Stimulated activated CD8-positive, alpha-beta memory T cell treated with anti-CD3 and anti-CD28 coated beads, Interleukin-4, amount 100 ng/mL, for 48 hours (primary cell): ENCODE measurements at regions not wholly inside any gene's neighbourhood (a gene's known extent, or its start where the extent isn't known, plus 50 kb on each side); places are given as distances from the start of the nearest gene placed in this dataset.

Source experiments
- DNase-seq: peaks from one replicate; pipeline ENCODE4 v3.0.0-alpha.2; 2020

DNA sequence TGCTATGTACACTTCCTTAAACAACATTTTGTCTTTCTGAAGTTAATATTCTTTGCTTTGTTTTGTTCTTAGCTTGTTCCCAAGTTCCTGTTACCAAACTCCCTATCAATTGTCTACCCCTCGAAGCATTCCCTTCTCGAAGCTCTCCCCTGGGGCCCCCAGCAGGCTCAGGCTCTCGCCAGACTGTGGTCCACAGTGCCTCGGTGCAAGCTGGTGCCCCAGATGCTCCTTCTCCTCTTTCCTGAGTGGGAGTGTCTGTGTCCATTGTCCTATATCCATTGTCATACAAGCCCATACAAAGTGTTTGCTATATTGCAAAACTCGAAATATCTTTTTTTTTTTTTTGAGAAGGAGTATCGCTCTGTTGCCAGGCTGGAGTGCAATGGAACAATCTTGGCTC is 51.7 kb upstream of the RTL6 start:
- DNase-seq = no peak

DNA sequence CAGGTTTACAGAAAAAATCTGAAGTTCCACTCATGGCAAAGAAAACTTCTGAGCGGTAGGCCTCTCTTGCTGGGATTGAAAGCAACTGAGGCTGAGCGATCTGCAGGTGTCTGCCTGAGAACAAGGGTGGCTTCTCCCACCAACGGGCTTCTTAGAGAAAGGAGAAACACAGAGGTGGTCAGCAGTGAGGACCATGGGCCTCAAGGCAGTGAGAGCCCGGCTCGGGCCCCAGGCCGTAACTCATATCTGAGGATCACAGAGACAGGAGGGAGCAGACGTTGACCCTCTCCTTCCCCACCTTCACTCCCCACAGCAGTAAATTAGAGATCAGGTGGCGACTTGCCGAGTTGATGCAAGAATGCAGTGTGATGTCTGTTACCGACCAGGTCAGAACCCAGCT is 50.9 kb upstream of the RTL6 start:
- DNase-seq = no peak
